IMR-90 (cell line): ENCODE measurements at regions not wholly inside any gene's neighbourhood (a gene's known extent, or its start where the extent isn't known, plus 50 kb on each side); places are given as distances from the start of the nearest gene placed in this dataset.

Experiments
- ATAC-seq: fragments of 200-7000 bp; cut with Tn5 transposase; 2 replicates; pipeline ENCODE4 v1.9.1; 2020; ENCODE audit warnings: low read depth, mild to moderate bottlenecking, moderate library complexity
- BruUV-seq: library from RNA; stranded (reverse); fragments of 400-500 nt; replicated peaks from 2 replicates; lab custom pipeline; 2021; lab: Mats Ljungman, UMichigan
- CTCF ChIA-PET: fragments of 300-600 bp; formaldehyde crosslinking; extraction: SDS; loops from one replicate; lab custom pipeline; 2021; ENCODE audit warnings: antibody characterized with exemption; lab: Yijun Ruan, JAX
- POLR2A ChIA-PET: fragments of 300-600 bp; sonication (Branson Sonifier 250); formaldehyde crosslinking; loops from one replicate; lab custom pipeline; 2022; ENCODE audit warnings: antibody characterized with exemption; ENCODE audit not compliant: unreplicated experiment; lab: Charles Lee
- DNase-seq: peaks from one replicate; pipeline ENCODE4 v3.0.0; 2013
- H2AFZ ChIP-seq: replicated peaks from 2 replicates; pipeline ENCODE3; 2013; ENCODE audit warnings: low read length, mild to moderate bottlenecking; ENCODE audit not compliant: poor library complexity
- H2AK5ac ChIP-seq: 2 replicates; pipeline ENCODE4 v1.6.1; 2013; ENCODE audit warnings: low read depth, low read length, inconsistent platforms
- H2AK9ac ChIP-seq: replicated peaks from 2 replicates; pipeline ENCODE3; 2013; ENCODE audit warnings: mild to moderate bottlenecking, low read depth, low read length, moderate library complexity; ENCODE audit not compliant: poor library complexity
- H2BK120ac ChIP-seq: 2 replicates; pipeline ENCODE4 v1.6.1; 2013; ENCODE audit warnings: low read depth, low read length, inconsistent platforms
- H2BK15ac ChIP-seq: 3 replicates; pipeline ENCODE4 v1.6.1; 2013; ENCODE audit warnings: low read depth, low read length, inconsistent platforms
- H2BK20ac ChIP-seq: 2 replicates; pipeline ENCODE4 v1.6.1; 2013; ENCODE audit warnings: low read depth, mild to moderate bottlenecking, inconsistent platforms, low read length, moderate library complexity
- H2BK5ac ChIP-seq: 2 replicates; pipeline ENCODE4 v1.6.1; 2013; ENCODE audit warnings: mild to moderate bottlenecking, low read depth, low read length, inconsistent platforms; ENCODE audit not compliant: poor library complexity, severe bottlenecking
- H3K14ac ChIP-seq: replicated peaks from 2 replicates; pipeline ENCODE4 v1.6.1; 2013; ENCODE audit warnings: low read depth, low read length, inconsistent platforms
- H3K18ac ChIP-seq: 2 replicates; pipeline ENCODE4 v1.6.1; 2013; ENCODE audit warnings: low read depth, low read length, control low read depth
- H3K23ac ChIP-seq: 2 replicates; pipeline ENCODE4 v1.6.1; 2013; ENCODE audit warnings: low read depth, low read length, inconsistent platforms
- H3K27ac ChIP-seq: 2 replicates; pipeline ENCODE4 v1.5.1; 2013; ENCODE audit warnings: mild to moderate bottlenecking, control low read depth, low read length; ENCODE audit not compliant: insufficient read depth
- H3K27me3 ChIP-seq: 2 replicates; pipeline ENCODE4 v1.6.1; 2013; ENCODE audit warnings: low read length; ENCODE audit not compliant: control insufficient read depth, insufficient read depth
- H3K36me3 ChIP-seq: 2 replicates; pipeline ENCODE4 v1.6.1; 2013; ENCODE audit warnings: low read length, mixed read lengths; ENCODE audit not compliant: control insufficient read depth, insufficient read depth
- H3K4ac ChIP-seq: 2 replicates; pipeline ENCODE4 v1.6.1; 2013; ENCODE audit warnings: low read depth, low read length, inconsistent platforms
- H3K4me1 ChIP-seq: 2 replicates; pipeline ENCODE4 v1.6.1; 2013; ENCODE audit warnings: low read length, mixed read lengths; ENCODE audit not compliant: control insufficient read depth, insufficient read depth
- H3K4me2 ChIP-seq: 2 replicates; pipeline ENCODE4 v1.6.1; 2013; ENCODE audit warnings: low read depth, mild to moderate bottlenecking, control low read depth, low read length, moderate library complexity
- H3K4me3 ChIP-seq: 2 replicates; pipeline ENCODE4 v1.5.1; 2013; ENCODE audit warnings: low read depth, mild to moderate bottlenecking, control low read depth, low read length, moderate library complexity; ENCODE audit not compliant: insufficient read depth
- H3K56ac ChIP-seq: 2 replicates; pipeline ENCODE4 v1.6.1; 2013; ENCODE audit warnings: low read length, inconsistent platforms; ENCODE audit not compliant: insufficient read depth; ENCODE audit errors: extremely low read depth
- H3K79me1 ChIP-seq, 2 experiments: 2 replicates each; pipeline ENCODE4 v1.6.1; 2013; ENCODE audit warnings: low read length in 2 of 2, inconsistent platforms in 1 of 2, low read depth in 1 of 2
- H3K9ac ChIP-seq: 2 replicates; pipeline ENCODE4 v1.6.1; 2013; ENCODE audit warnings: low read depth, low read length, control low read depth
- H3K9me1 ChIP-seq: 2 replicates; pipeline ENCODE4 v1.6.1; 2013; ENCODE audit warnings: low read length, inconsistent platforms; ENCODE audit not compliant: insufficient read depth
- H3K9me3 ChIP-seq: 2 replicates; pipeline ENCODE4 v1.6.1; 2013; ENCODE audit warnings: low read length; ENCODE audit not compliant: control insufficient read depth, insufficient read depth
- H4K20me1 ChIP-seq: 2 replicates; pipeline ENCODE4 v1.6.1; 2013; ENCODE audit warnings: low read length, inconsistent platforms; ENCODE audit not compliant: insufficient read depth
- H4K5ac ChIP-seq: 2 replicates; pipeline ENCODE4 v1.6.1; 2013; ENCODE audit warnings: mild to moderate bottlenecking, low read depth, low read length, control low read depth
- H4K8ac ChIP-seq, 2 experiments: 2 replicates each; pipeline ENCODE4 v1.6.1; 2013; ENCODE audit warnings: low read depth in 2 of 2, low read length in 2 of 2, control low read depth in 1 of 2, inconsistent platforms in 1 of 2
- H4K91ac ChIP-seq: 2 replicates; pipeline ENCODE4 v1.6.1; 2013; ENCODE audit warnings: low read depth, low read length, inconsistent platforms; ENCODE audit not compliant: insufficient read depth
- CEBPB ChIP-seq: IDR thresholded peaks from 2 replicates; pipeline ENCODE4 v1.6.1; 2012; ENCODE audit warnings: low read depth, low read length, improper control_type of control experiment
- CTCF ChIP-seq: conservative IDR thresholded peaks from 2 replicates; pipeline ENCODE4 v1.5.1; 2012; ENCODE audit warnings: mild to moderate bottlenecking, low read depth, low read length, improper control_type of control experiment
- FOS ChIP-seq: fragments of 150-350 bp; IDR thresholded peaks from 2 replicates; pipeline ENCODE4 v1.6.1; 2016; ENCODE audit warnings: low read depth, low read length
- MAFK ChIP-seq: IDR thresholded peaks from 2 replicates; pipeline ENCODE4 v1.6.1; 2012; ENCODE audit warnings: low read depth, low read length, improper control_type of control experiment
- MXI1 ChIP-seq: IDR thresholded peaks from 2 replicates; pipeline ENCODE4 v1.6.1; 2012; ENCODE audit warnings: low read depth, mild to moderate bottlenecking, low read length, moderate library complexity, borderline replicate concordance
- POLR2A ChIP-seq: IDR thresholded peaks from 2 replicates; pipeline ENCODE4 v1.6.1; 2012; ENCODE audit warnings: mild to moderate bottlenecking, low read depth, low read length
- RAD21 ChIP-seq: IDR thresholded peaks from 2 replicates; pipeline ENCODE4 v1.6.1; 2012; ENCODE audit warnings: low read length, improper control_type of control experiment
- RCOR1 ChIP-seq: IDR thresholded peaks from 2 replicates; pipeline ENCODE4 v1.6.1; 2012; ENCODE audit warnings: mild to moderate bottlenecking, low read length, improper control_type of control experiment; ENCODE audit not compliant: insufficient replicate concordance
- SMC3 ChIP-seq: fragments of 150-350 bp; IDR thresholded peaks from 2 replicates; pipeline ENCODE4 v1.6.1; 2016; ENCODE audit warnings: low read depth, mild to moderate bottlenecking, antibody characterized with exemption, low read length, moderate library complexity
- WGBS, 2 experiments: methylation state at CpG; one replicate each; pipeline versions ENCODE4 v1.1.5 to v1.1.7; 2013; ENCODE audit warnings: missing lambda C conversion rate in 2 of 2; ENCODE audit not compliant: insufficient read length in 1 of 2; ENCODE audit errors: extremely low coverage in 2 of 2; 5-methylcytosine and 5-hydroxymethylcytosine counted together
- dilution Hi-C: fragments of 300-500 bp; cut with HindIII; formaldehyde crosslinking; loops from one replicate; pipeline ENCODE4 v1.14.3; 2018; ENCODE audit warnings: low sequenced_read_pairs; ENCODE audit not compliant: unreplicated experiment
- in situ Hi-C: fragments of 300-500 bp; cut with MboI; formaldehyde crosslinking; loops from 3 replicates; pipeline ENCODE4 v1.14.3; 2019; ENCODE audit warnings: low sequenced_read_pairs, inconsistent platforms, mixed read lengths
- intact Hi-C: fragments of 100-400 bp; cut with micrococcal nuclease; formaldehyde crosslinking; loops from 2 replicates; pipeline ENCODE4 v1.10.0; 2022

GRCh38 chr5:5062525-5063302, 77.4 kb upstream of the ADAMTS16 start:
- Histone ChIP-seq H3K27me3 (no peaks in the 10 kb centered on the region), H2AFZ (no peak overlapping the region), H3K9ac (no peak overlapping the region), H2BK120ac (no peak overlapping the region), H4K91ac (no peak overlapping the region), H2BK15ac (no peak overlapping the region), H3K4ac (no peak overlapping the region), H3K23ac (no peak overlapping the region), H3K14ac (no peak overlapping the region), H2AK5ac (no peak overlapping the region), H3K27ac (no peak overlapping the region), H3K79me1 (no peaks in the 10 kb centered on the region), H4K8ac (no peak overlapping the region), H3K4me1 (no peaks in the 10 kb centered on the region), H3K9me1 (no peaks in the 10 kb centered on the region), H3K18ac (no peak overlapping the region), H3K4me3 (no peak overlapping the region), H4K5ac (no peak overlapping the region), H2AK9ac (no peak overlapping the region), H3K9me3 (peaks cover 18% of the 10 kb centered on the region), H2BK20ac (no peak overlapping the region), H2BK5ac (no peak overlapping the region), H4K20me1 (no peaks in the 10 kb centered on the region), H3K56ac (no peak overlapping the region), H3K4me2 (no peak overlapping the region), H3K36me3 (no peaks in the 10 kb centered on the region)
- BruUV-seq, result no TSS peak
- TF ChIP-seq MXI1 (no peak), CEBPB (no peak), RCOR1 (no peak), RAD21 (no peak), POLR2A (no peak), FOS (no peak), MAFK (no peak), SMC3 (no peak), CTCF (no peak)
- 40% methylated on average over 2 of the region's 5 CpGs; no CpG with 5 or more reads in 1 of the 2 experiments for WGBS, 2 experiments
- intact Hi-C loops, result no loop called here
- dilution Hi-C loops, result no loop called here
- ATAC-seq, result no peak
- CTCF ChIA-PET, result no interaction called here
- DNase-seq, result no peak
- POLR2A ChIA-PET, result no interaction called here
- in situ Hi-C loops, result no loop called here
